RWPE1 (cell line): ENCODE measurements at regions not wholly inside any gene's neighbourhood (a gene's known extent, or its start where the extent isn't known, plus 50 kb on each side); places are given as distances from the start of the nearest gene placed in this dataset.

Source experiments
- CTCF ChIA-PET: fragments of 350-600 bp; sonication (Branson Sonifier 250); formaldehyde crosslinking; extraction: SDS; loops from one replicate; lab custom pipeline; 2021; lab: Yijun Ruan, JAX
- POLR2A ChIA-PET: fragments of 400-600 bp; formaldehyde crosslinking; extraction: SDS; loops from one replicate; lab custom pipeline; 2020; ENCODE audit warnings: antibody characterized with exemption; ENCODE audit not compliant: low non-redundant PET; lab: Yijun Ruan, JAX
- DNase-seq: peaks from one replicate; pipeline ENCODE4 v3.0.0; 2012; ENCODE audit warnings: low spot score
- H3K27ac ChIP-seq: fragments of 450-650 bp; 2 replicates; pipeline ENCODE4 v1.5.1; 2017
- CTCF ChIP-seq: fragments of 450-650 bp; conservative IDR thresholded peaks from 2 replicates; pipeline ENCODE4 v1.5.1; 2017; ENCODE audit warnings: low read depth, mild to moderate bottlenecking

DNA sequence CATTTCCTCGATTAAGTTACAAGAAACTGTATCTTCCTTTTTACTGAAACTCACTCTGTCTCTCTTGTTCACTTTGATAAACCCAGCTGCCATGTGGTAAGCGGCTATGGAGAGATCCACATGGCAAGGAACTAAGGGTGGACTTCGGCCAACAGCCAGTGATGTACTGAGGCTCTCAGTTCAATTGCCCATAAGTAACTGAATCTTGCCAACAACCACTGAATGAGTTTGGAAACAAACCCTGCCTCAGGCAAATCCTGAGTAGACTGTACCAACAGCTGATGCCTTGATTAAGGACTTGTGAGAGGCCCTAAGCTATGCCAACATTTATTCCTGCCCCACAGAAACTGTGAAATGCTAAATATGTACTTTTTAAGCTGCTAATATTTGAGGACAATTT, 433.5 kb downstream of the PLOD2 start:
- no peak for DNase-seq
- no peak for TF ChIP-seq CTCF
- ChIA-PET POLR2A (no interaction called here), CTCF (no interaction called here)
- no peak overlapping the region for H3K27ac ChIP-seq

DNA sequence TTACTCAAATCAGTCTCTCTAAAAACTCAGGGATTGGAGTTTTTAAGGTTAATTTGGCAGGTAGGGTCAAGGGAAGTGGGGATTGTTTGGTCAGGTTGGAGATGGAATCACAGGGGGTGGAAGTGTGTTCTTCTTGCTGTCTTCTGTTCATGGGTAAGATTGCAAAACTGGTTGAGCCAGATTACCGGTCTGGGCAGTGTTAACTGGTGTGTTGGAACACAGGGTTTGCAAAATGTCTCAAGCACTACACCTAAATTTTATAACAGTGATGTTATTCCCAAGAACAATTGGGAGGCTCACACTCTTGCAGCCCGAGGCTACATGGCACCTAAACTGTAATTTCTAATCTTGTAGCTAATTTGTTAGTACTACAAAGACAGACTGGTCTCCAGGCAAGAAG, 425.4 kb downstream of the PLOD2 start:
- DNase-seq, result no peak

DNA sequence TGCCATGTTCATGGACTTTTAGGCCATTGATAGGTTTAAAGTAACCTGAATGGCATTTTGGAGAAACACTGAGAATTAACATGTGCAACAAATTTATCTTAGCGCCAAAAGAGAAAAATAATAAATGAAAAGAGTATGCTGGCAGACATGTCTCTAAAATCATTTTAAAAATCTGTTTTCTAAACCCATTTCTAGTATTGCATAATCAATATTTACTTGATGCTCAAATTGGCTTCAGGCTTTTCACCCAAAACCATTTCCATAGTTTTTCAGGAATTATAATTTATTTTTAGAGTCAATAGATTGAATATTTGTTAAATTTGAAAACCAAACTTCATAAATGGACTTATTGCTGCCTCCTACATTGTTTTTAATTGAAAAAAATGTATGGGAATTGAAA, 423.0 kb downstream of the PLOD2 start:
- CTCF ChIA-PET, result no interaction called here
- H3K27ac ChIP-seq, result no peak overlapping the region
- POLR2A ChIA-PET, result no interaction called here
- DNase-seq, result no peak
- no peak for TF ChIP-seq CTCF

More for the DNA sequence above, 425.4 kb downstream of the PLOD2 start:
- no peak for TF ChIP-seq CTCF
- POLR2A ChIA-PET, result no interaction called here
- CTCF ChIA-PET, result no interaction called here
- no peak overlapping the region for H3K27ac ChIP-seq

GRCh38 chr3:145739926-145740325, 421.1 kb downstream of the PLOD2 start:
- H3K27ac ChIP-seq, result no peak overlapping the region
- ChIA-PET POLR2A (no interaction called here), CTCF (no interaction called here)
- TF ChIP-seq CTCF, result no peak
- DNase-seq, result no peak

- POLR2A ChIA-PET, result no interaction called here
- H3K27ac ChIP-seq, result no peak overlapping the region
- CTCF ChIA-PET, result no interaction called here
- no peak for TF ChIP-seq CTCF
- no peak for DNase-seq
Observed at GRCh38 chr3:145750657-145751056, 410.3 kb downstream of the PLOD2 start.

GRCh38 chr3:145752576-145752975, 408.4 kb downstream of the PLOD2 start:
- no peak for DNase-seq
- POLR2A ChIA-PET, result no interaction called here
- no peak for TF ChIP-seq CTCF
- H3K27ac ChIP-seq, result no peak overlapping the region
- CTCF ChIA-PET, result no interaction called here
